ENCODE measurements at regions not wholly inside any gene's neighbourhood (a gene's known extent, or its start where the extent isn't known, plus 50 kb on each side); places are given as distances from the start of the nearest gene placed in this dataset.

DNA sequence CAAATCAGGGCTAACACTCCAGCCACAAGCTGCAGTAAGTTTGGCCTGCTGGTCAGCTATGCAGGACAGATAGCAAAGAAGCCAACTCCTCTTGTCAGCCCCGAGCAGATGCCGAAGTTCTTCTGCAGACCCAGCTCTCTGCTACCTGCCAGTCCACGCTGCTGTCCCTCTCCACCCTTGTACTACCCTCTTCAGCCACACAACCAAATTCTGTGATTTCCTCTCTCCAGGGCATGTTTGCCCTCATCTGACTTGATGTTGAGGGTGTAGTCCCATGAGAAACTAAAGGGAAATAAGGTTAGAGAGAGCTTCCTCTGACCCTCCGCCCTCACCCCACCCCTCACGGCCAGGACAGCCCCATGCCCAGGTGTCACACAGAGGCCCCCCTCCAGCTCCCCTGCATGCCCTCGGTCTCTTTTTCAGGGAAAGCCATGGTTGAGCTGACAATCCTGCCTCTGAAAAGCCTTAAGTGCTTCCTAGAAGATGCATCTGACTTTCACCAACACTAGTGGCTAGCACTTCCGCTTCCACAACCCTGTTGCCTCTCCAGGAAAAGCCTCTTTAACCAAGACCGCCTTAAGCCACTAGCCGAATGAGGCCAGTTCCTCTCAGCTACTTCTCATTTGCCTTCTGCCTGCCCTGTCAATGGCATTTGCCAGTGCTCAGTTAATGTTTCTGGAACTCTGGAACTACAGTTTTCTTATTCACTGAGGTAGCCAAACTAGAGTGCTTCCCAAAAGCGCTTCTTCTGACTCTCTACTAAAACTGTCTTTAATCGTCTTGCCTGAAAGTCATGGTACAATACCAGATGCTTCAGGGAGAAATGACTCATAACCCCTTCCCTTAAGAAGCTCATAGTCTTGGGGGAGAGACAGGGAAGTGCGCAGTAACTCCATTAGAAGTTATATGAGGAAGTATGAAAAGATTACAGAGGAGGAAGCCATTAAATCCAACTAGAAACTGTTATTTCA lies 300.4 kb upstream of the STT3B start:
- no peak for DNase-seq

DNA sequence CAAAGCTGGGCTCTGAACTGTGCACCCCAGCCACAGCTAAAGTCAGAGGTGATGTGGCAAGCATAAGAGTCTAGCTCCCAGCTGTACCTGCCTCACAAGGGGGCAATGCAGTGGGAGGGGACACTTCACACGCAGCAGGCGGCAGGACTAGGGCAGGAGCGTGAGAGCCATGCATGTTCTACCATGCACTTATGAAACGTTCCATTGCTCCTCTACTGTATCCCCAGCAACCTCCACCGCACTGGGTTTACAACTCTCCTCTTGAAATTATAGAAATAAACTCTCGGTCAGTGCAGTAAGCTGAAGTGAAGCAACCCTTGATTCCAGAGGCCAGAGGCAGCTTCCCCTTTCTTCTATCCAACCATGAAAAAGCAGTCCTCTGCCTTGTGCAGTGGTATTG lies 298.6 kb upstream of the STT3B start:
- no peak for DNase-seq

DNA sequence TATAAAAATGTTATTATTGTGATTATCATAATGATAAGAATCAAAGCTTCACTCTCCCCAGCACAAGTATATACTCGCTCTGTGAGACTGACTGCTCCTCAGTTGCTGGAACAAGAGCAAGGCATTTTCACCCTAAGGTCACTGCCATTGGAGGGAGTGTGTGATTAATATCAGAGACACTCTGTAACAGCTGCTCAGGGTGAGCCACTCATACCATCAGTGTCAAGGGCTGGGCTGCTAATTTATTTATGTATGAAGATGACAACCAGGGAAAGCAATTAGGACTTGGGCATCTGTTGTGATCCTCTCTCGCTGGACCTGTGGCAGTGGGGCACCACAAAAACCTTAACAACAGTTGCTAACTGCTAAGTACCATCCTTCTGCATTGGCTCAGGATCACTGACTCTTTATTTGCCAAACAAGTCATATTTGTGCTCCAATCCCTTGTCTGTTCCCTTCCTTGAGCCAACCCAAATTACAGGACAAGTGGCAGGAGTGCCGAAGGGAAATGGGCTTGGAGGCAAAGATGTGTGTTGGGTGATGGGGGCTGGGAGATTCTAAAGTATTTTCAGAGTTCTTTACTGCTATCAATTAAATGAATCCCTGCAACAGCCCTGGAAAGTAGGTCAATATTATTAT lies 297.5 kb upstream of the STT3B start:
- DNase-seq, result no peak

DNA sequence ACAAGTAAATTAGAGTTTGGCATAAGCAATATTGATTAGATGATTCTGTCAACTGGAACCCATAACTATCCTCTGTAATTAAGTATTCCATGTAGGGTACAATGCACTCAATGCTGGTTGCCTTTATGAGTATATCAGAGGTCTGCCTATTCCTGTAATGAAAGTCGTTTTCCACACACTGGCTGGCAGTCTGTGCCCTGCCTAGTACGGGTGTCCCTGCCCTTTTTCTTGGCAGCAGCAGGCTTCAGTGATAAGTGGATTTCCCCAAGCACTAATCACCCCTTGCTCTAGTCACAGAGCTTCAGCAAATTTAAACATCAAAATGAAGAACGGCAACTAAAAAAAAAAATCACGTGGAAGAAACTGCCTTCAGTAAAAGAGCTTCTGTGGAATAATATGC lies 294.8 kb upstream of the STT3B start:
- DNase-seq, result no peak

DNA sequence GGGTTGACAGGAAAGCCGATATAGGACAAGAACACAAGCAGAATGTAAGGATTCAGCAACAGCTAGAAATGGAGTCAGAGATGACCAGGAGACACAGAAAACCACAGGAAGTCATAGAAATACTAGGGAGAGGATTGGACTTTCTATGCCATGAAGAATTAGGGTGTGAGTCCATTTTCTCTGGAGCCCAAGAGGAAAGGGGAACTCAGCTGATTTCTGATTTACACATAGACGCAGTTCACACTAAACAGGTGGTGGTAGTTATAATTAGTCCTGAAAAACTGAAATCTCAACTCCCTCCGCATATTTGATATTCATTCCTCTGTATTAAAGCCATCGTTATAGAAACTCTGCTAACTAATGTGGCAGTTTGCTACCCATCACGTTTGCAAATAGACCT lies 292.7 kb upstream of the STT3B start:
- no peak for DNase-seq

DNA sequence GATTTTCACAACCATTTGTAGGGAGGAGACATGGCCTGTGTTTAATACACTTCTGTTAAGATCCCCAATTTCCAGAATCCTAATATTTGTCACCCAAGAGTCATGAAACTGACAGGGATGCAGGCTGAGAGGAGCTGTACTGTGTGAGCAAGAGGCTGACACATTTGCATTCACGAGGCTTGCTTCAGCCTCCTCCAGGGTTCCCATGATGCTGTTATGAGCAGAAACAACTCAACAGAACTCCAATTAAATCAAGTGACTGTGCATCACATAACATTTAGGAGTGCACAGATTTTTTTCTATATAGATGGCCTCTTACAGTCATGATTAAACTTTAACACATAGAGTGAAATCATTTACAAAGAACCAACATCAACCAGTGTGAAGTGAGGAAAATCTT lies 292.3 kb upstream of the STT3B start:
- DNase-seq, result no peak

DNA sequence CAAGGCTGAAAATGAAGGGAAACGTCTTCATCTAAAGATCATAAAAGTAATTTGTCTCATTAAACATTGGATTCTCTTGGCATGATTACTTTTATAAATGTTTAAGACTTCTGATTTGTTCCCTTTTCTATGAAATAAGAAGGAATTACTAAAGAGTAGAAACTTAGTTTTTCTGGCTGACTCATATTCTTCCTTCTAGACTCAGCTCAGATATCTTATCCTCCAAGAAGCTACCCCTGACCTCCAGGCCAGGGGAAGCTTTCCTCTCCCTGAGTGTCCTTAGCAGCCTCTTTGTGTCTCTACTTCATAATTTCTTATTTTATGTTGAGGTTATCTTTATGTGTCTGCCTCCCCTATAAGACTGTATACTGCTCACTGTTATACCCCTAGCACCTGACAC lies 291.9 kb upstream of the STT3B start:
- DNase-seq, result no peak

DNA sequence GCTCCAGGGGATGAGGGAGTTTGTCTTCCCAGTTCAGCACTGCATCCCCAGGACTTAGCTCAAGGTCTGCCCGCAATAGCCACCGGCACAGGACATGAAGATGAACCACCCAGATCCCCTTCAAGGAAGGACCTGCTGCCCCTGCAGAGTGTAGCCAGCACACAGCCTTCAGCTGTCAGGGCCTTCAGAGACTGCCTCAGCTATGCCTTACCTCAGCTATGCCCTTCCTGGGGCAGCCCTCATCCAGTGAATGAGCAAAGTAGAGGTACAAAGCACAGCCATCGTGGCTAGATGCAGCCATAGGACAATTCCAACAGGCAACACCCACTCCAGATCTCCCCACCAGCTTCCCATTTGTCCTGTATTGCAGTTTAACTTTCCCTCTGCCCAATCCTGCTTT lies 291.2 kb upstream of the STT3B start:
- DNase-seq, result no peak

DNA sequence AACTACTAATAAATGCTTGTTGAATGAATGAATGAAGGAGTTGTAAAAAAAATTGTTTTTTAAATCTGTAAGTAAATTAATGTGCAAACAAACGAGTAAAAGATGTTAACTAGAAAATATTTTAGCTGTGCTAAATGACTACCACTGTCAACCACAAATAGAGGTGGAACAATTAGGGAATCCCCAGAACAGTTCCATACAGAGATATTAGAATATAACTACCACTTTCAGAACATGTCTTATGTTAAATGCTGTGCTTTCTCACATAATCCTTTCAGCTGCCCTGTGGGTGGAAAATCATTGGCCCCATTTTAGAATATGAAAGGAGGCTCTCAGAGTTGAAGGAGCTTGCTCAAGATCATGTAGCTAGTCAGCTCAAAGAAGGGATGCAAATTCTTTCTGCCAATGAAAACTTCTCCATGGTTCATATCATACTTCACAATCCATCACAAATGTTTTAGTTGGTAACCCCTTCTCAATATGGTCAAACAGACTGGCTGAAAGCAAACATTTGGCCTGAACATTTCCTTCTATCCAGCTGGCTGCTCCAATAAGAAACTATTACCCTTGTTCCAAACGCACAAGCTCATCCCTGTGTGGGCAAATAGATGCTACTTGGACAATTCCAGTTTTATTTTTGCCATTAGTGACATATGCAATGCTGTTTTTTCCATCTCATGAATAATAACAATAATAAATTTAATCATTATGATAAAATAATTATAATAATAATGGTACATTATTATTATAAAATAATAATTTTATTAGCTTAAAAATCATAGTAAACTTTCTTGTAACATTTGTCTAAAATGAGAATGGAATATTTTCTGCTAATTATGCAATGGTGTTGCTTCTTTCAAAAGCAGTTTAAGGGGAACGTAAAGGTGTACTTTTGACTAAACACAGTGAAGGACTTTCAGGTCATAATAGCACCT lies 290.4 kb upstream of the STT3B start:
- no peak for DNase-seq

DNA sequence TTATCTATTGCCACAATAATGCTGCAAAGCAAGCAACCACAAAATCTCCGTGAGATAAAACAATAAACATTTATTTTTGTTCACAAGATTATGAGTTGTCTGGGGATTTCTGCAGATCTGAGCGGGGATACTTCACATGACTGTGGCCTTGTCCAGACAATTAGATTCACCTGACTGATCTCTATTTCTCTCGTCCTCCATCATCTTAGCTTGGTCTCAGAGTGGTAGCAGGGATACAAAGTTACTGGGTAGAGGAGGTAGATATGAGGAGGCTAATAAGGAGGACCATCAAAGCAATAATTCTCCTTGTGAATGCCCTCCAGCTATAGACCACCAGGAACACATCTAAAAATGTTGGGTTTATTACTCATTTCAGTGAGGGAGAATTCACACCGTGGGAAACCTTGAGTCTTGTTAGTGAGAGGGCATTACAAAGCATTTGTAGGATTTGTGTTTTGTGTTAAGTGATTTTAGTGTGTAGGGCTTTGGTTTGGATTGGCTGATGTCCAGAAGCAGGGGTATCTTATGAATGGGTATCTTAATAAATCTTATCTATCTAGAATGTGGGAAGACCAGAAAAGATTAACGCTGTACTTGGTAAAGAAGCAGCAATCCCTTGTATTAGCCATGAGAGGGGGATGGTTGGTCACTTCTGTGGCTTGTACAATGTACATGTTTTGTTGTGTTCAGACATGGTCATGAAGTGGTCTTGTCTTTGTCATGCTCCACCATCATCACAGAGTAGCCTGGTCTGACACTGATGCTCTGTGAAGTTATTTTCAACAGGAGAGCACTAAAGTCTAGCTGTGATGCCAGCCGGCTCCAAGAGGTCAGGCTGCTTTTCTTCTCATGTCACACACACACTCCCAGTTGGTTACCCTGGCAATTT lies 287.6 kb upstream of the STT3B start:
- DNase-seq, result no peak

DNA sequence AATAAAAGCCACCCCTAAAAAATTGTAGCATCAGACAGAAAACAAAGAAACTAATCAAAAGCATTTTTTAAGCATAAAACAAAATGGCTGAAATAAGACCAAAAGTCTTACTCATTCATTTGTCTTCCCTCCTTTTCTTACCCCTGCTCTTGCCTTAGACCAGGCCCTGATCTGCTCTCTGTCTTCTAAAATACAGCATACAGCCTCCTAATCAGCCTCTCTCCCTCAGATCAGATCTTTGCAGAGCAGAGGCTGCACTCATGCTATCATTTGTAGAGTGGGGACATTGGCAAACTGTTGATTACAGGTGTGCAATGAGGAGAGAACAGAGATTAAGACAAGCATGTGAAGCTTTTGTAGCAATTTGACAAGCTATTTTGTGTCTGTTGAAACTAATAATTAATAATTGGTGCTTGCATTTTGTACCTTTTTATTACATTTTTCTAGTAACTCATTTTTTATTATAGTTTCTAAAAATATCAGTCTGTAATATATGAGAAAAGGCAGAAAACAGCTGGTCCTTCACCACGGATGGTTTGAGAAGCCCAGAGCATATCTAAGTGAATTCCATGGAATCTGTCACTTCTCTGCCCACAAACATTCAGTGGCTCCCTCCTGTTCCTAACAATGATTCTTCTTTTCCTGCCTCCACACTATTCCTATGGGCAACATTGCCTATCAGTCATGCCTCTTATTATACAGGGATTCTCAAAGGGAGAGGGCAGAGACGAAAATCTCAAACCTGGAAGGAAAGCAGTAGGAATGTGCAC lies 286.2 kb upstream of the STT3B start:
- DNase-seq, result no peak

DNA sequence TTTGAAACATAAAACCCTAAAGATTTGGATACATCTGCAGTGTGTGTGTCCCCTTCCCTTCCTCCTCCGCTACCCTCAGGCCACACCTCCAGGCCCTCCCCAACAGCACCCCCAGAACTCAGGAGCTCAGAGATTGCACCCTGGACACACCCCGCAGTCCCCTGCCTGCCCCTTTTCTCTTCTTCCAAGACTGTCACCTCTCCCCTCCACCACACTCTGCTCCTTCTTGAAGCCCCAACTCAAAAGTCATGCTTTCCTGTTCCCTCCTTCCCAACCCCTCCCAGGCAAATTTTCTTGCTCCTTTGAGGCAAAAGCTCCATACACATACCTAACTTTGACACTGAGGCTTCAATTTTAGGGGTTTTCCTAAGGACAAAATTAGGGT lies 285.7 kb upstream of the STT3B start:
- no peak for DNase-seq

DNA sequence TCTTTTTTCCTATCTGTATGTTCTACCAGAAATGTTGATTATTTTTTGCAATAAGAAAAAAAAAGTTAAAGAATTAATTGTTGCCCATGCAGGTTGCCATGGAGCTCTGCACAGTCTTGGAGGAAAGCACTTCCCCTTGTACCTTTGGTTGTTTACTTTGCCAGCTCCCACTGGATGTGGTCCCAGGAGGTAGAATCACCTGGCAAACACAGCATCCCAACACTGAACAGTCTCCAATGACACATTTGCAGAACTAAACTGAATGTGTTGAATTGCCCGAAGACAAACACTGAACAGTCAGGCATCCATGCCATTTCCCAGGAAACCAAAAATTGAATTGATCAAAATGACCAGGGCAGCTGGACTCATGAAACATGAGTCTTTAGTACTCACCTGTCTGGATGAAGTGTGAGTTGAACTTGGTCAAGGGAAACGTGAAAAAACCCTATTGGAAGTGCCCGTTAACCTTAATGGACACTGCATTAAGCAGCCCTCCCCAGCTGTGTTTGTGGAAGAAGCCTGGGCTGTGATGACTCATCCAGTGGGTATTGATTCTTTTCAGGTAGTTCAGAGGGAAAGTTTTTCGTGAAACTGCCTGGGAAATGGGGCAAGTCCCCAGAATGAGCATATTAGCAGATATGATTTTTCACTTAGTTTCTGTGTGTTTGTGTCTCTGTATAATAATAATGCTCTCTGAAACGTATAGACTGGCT lies 284.7 kb upstream of the STT3B start:
- no peak for DNase-seq

DNA sequence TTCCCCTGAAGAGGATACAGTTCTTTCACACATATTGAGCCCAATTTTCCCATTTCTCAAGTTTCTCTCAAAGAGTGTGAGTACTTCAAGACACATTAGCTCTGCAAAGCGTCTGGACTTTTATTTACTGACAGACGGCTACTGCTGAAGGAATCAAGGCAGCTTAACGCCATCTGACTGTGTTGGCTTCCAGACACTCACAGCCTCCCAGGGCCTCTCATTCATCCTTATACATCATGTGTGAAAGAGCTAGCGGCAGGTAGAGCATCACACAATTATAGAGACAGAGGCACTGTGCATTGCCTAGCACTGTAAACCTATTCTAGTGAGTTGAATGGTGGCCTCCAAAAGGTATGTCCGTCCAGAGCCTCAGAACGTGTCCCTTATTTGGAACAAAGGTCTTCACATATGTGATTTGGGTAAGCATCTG lies 284.1 kb upstream of the STT3B start:
- no peak for DNase-seq

DNA sequence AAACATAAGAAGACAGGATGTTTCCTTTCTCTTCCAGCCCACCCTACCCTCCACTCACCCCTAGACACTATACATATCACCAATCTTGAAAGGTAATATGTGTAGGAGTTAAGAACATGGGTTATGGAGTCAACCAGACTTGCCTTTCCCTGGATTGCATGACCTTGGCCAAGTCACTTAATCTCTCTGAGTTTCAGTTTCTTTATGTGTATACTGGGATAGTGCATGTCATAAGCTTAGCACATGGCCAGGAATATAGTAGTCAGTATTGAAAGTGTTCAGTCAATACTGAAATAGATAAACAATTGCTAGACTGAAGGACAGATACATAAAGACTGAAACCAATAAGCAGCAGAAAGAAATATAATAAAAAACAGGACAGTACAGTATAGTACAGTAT lies 283.2 kb upstream of the STT3B start:
- DNase-seq, result no peak

DNA sequence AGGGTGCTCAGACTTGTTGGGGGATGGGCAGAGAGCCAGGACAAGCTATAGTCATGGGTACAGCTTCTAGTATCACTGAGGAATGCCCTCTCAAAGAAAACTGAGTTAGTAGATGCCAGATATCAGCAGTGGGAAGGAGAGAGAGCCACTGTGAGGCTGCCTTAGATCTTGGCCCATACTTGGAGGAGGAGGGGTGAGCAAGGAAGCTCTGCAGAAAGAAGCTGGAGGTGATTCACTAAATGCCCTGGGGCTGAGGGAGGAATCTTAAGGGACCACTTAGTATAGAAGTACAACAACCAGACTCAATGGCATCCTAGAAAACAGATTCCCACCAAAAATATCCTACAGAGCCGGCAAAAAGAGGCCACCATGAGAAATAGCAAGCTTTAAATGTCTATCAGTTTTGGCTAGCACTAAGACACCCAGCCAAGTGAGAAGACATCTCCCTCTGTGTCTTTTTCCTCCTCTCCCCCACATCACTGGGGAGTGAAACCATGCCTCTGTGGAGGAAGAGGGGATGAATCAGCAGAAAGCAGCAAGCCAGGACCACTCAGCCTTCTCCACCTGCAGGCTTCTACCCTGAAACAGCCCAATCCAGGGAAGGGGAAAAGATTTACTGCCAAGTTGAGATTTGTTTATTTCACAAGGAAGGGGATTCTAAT lies 282.5 kb upstream of the STT3B start:
- no peak for DNase-seq

DNA sequence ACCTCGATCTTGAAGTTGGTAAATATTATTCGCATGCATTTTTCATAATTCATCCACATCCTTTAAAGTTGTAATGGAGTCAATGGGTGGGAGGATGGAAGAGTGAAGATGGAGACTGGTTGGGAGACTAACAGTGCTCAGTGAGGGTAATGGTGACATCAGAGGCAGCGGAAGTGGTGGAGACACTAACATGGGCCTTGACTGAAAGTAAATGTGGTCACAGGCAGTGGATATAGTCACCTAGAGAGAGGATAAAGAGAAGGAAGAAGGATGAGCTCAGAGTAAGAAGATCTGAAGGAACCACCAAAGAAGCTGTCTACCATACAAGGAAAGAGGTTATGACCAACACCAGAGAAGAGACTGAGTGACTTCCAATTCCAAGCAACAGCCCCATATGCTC lies 281.6 kb upstream of the STT3B start:
- DNase-seq, result no peak

DNA sequence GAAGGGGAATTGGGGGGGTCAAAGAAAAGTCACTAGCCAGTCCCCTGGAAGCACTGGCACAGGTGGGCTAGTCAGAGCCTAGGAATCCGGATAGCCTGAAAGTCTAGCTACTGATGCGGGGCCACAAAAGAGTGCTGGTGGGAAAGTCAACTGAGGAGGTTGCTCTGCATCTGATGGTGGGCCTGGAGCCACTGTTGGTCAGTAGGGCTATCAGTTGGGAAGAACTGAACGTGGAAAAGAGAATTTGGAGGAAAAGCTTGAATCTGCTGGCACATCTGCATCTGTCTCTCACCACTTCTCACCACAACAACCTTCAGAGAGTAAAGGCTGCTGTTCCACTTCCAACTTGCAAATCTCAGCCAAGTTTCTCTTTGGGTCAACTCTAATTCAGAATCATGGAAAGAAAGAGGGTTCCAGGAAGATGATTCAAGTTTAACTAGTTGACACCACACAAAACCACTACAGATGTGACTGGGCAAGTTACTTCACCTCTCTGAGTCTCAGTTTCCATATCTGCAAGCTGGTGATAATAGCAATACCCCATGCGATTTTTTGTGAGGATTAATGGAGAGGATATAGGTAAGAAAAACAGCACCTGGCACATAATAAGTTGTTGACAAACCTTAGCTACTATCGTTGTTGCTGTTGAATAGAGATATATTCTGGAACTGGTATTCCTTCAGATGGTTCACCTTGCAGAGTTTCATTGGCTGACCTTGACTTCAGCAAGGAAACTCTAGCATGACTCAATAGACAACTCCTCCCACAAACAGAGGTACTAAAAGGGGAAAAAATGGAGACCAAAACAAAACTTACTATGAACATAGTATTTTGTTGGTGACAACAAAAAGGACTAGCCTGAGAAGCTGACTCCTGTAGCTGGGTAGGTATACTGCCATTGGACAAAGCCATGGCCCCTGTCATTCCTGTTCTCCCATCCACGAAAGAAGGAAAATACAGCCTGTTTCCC lies 280.2 kb upstream of the STT3B start:
- DNase-seq, result no peak

DNA sequence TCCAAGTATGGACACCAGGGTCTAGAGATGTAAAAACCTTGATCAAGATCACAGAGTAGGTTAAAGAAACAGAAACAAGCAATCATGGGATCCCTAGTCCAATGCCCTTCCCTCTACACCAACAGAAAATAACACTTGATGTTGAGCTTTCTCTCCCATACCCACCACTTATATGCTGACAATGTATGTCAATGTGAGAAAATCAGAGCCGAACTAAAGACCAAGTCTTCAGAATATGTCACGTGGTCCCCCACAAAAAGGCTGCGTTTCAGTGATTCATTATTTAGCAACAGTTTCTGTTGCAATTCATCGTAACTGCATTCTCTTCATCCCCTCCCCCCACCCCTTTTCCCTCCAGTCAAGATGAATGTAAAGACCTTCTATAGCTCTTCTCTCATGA lies 278.9 kb upstream of the STT3B start:
- no peak for DNase-seq

Measured in amniotic stem cell (primary cell).